ENCODE measurements at regions not wholly inside any gene's neighbourhood (a gene's known extent, or its start where the extent isn't known, plus 50 kb on each side); places are given as distances from the start of the nearest gene placed in this dataset.

GRCh38 chr1:115211071-115211745 is 121.9 kb upstream of the TSPAN2 start:
- no peak for TF ChIP-seq SUZ12 (IDR thresholded peaks at IDR 0.05; ENCODE audit: extremely low read depth, insufficient read depth, insufficient read length)
- TF ChIP-seq YY1 (IDR thresholded peaks at IDR 0.05; ENCODE audit: insufficient read depth, insufficient read length), result no peak
- no peak for TF ChIP-seq ZNF274 (IDR thresholded peaks at IDR 0.05; ENCODE audit: low read depth, low read length)
